ENCODE measurements at regions not wholly inside any gene's neighbourhood (a gene's known extent, or its start where the extent isn't known, plus 50 kb on each side); places are given as distances from the start of the nearest gene placed in this dataset.

GRCh38 chr19:28858933-28859332, 354.0 kb downstream of the UQCRFS1 start:
- TF ChIP-seq CTCF (conservative IDR thresholded peaks at IDR 0.05 in 1 of 2, IDR thresholded peaks at IDR 0.05 in 1 of 2; ENCODE audit: extremely low read depth in 1 of 2, insufficient read depth in 1 of 2, low read depth in 1 of 2, low read length in 2 of 2): no peak
- no peak for TF ChIP-seq EZH2 (IDR thresholded peaks at IDR 0.05; ENCODE audit: borderline replicate concordance, low read length)

Data from mammary epithelial cell (primary cell).